GM12864 (cell line): ENCODE measurements at regions not wholly inside any gene's neighbourhood (a gene's known extent, or its start where the extent isn't known, plus 50 kb on each side); places are given as distances from the start of the nearest gene placed in this dataset.
"Not testable (repeated sequence)": the region's sequence is repeated elsewhere in the genome, so short reads cannot be mapped to it uniquely, and the experiment has no call there.

Source experiments
- DNase-seq: peaks from one replicate; pipeline ENCODE4 v3.0.0-alpha.2; 2011; ENCODE audit warnings: low read depth
- H3K4me3 ChIP-seq: 2 replicates; pipeline ENCODE4 v1.5.1; 2011; ENCODE audit warnings: mild to moderate bottlenecking, low read depth, low read length, control low read depth
- CTCF ChIP-seq: IDR thresholded peaks from 2 replicates; pipeline ENCODE4 v1.5.1; 2011; ENCODE audit warnings: low read depth, mild to moderate bottlenecking, moderate library complexity, low read length, control low read depth, inconsistent platforms; ENCODE audit errors: missing control alignments

GRCh38 chr6:139448051-139448649, 73.7 kb upstream of the CITED2 start:
- peak; percentile 19 for DNase-seq
- H3K4me3 ChIP-seq: no peak overlapping the region
- TF ChIP-seq CTCF: no peak

DNA sequence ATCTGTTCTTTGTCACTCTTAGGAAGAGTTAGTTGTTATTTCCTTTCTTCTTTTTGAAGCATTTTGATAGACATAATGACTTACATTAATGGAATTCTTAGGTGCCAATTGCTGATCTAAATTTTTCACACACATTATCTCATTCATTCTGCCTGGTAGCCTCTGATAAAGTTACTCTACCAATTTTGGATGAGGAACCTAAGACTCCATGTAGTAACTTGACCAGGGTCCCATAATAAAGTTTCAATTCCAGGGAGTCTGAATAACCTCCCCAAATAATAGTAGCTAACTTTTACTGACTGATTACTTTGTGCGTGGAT, 73.2 kb upstream of the CITED2 start:
- no peak for TF ChIP-seq CTCF
- no peak for DNase-seq
- H3K4me3 ChIP-seq: no peak overlapping the region

- no peak for DNase-seq
- no peak overlapping the region for H3K4me3 ChIP-seq
- TF ChIP-seq CTCF: no peak
Measured at GRCh38 chr6:139446768-139447655, 72.6 kb upstream of the CITED2 start.

GRCh38 chr6:139446138-139446715, 71.8 kb upstream of the CITED2 start:
- no peak overlapping the region for H3K4me3 ChIP-seq
- TF ChIP-seq CTCF: no peak
- DNase-seq: no peak

- not testable (repeated sequence) for DNase-seq, H3K4me3 ChIP-seq
Measured at GRCh38 chr6:139444273-139444787, 69.9 kb upstream of the CITED2 start.

GRCh38 chr6:139443231-139444112, 69.0 kb upstream of the CITED2 start:
- no peak for DNase-seq
- no peak for TF ChIP-seq CTCF
- no peak overlapping the region for H3K4me3 ChIP-seq
